ENCODE measurements at regions not wholly inside any gene's neighbourhood (a gene's known extent, or its start where the extent isn't known, plus 50 kb on each side); places are given as distances from the start of the nearest gene placed in this dataset.
"Not testable (repeated sequence)": the region's sequence is repeated elsewhere in the genome, so short reads cannot be mapped to it uniquely, and the experiment has no call there.

DNA sequence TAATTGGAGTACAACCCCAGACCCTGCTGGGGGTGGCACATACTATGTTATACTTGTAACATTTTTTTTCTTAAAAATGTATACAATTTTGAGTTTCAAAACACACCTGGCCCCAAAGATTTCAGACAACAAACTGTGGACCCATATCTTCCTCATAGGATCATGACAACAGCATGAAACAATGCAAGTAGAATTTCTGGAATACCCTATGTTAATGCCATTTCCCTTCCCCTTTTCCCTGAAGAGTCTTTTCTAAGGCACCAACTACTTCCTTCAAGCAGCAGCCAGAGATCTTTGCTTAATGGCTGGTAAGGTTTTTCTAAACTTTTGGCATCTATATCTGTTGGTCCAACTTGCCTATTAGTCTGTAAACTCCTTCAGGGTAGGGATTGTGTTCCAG, 99.9 kb upstream of the SERBP1 start:
- no peak for DNase-seq

DNA sequence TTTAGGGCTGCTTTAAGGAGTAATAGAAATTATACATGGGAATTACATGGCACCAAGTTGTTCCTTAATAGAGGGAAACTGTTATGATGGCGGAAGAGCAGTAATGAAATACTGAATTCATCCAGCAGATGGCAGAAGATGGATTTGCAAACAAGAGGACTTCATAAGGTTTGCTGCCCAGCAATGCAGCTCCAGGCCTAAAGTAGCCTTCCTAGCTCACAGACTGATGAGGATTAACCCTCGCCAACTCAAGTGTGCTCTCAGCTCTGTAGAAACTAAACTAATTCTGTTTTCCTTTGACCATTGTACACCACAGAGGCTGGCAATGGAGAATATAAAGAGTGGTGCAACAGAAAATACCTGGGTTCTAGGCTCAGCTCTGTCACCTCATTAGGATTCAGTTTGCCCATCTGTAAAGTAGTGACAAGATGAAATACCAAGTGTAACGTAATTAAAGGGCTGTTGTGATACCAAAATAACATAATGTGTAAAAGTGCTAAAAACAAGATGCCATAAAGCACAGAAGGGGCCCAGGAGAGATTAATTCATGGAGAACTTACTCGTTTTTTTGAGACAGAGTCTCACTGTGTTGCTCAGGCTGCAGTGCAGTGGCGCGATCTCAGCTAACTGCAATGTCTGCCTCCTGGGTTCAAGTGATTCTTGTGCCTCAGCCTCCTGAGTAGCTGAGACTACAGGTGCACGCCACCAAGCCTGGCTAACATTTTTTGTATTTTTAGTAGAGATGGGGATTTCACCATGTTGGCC, 102.4 kb upstream of the SERBP1 start:
- DNase-seq: no peak

DNA sequence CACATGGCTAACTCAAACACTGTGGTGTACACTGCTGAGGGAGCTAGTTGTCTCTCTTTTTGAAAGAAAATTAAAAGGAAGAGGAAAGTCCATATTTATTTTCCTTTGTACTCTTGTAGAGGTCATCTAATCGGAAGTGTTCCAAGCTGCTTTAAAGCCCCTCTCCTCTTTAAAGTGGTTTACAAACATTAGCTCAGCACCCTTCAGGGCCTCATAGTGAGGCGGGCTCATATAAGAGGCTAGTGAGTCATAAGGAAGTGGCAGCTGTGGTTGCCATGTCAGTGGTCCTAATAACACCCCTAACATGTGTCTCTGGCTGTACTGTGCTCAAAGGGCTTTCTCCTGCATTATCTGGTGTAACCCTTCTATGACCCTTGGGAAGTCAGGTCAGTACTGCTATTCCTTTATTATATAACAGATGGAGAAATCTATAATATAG, 104.4 kb upstream of the SERBP1 start:
- DNase-seq: no peak

DNA sequence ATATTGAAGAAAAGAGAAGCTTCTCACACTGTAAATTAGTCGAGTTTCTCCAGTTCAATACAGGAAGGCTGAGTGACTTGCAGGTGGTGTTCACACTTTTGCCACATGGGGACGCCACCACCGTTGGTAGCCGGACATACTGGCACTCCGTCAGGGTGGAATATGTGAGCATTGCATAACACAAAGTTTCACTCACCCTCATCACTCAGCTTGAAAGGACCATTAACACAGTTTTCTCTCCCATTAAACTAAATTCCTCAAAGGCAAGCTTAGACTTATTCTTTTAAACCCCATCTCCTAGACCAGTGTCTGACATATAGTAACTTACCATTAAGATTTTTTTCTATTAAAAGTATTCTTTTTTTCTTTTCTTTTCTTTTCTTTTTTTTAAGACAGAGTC, 105.3 kb upstream of the SERBP1 start:
- DNase-seq: peak; percentile 55

DNA sequence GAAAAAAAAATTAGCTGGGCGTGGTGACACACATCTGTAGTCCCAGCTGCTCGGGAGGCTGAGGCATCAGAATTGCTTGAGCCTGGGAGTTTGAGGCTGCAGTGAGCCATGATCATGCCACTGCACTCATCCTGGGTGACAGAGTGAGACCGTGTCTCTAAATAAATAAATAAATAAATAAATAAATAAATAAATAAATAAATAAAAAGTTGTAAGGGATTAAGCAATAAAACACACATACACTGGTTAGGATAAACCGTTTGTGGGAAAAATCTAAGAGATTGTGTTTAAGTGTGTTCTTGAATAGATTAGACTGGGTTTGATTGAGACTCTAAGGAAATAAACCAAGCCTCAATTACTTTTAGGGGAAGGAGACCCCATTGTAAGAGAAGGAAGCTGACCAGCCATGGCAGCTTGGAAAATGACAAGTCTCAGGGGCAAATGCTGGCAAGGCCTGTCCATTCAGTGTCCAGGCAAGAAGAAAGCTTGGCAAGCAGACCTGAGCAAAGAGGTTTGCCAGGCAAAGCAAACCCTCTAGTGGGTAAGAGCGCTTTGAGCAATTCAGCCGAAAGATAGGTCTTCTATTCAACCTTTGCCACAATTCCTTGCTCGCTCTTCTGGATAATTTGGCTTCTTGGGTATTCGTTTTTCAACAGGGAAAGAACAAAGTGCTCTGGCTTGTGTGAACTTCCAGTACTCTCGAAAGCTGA, 106.9 kb upstream of the SERBP1 start:
- no peak for DNase-seq

DNA sequence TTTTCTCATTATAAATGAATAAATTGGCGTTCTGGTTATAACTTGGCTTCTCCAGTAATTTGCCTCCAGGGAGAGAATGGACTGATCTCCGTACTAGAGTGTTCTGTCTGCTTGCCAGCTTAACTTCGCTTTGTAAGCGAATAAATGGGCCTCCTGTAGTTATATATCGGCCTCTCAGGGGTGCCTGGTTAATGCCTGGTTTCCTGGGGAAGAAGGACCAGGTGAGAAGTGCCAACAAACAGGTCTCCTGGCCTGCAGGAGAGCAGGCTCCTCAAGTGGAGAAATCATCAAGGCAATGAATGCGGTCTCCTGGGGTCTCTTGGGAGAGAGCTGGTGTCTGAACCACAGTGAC, 107.4 kb upstream of the SERBP1 start:
- DNase-seq: no peak

DNA sequence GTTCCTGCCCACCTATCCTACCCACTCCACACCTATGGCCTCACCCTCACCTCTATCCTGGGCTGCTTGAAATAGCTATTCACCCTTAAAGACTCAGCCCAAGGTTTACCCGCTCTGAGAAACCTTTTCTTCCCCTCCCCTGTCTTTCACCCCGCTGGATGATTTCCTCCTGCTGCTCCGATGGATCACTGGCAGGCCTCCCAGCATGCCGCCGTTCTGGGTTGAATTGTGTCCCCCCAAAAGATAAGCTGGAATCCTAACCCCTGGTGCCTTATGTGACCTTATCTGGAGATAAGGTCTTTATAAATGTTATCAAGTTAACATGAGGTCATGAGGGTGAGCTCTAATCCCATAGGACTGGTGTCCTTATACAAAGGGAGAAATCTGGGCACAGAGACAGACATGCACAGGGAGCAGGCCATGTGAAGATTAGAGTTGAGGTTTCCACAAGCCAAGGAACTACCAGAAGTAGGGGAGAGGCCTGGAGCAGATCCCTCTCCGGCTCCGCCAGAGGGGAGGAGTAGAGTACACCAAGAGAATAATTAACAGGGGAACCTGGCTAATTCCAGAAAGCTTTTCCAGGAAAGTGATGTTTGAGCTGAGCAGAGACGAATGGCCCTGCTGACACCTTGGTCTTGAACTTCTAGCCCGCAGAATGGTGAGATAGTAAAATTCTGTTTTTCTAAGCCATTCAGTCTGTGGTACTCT, 110.0 kb upstream of the SERBP1 start:
- no peak for DNase-seq

DNA sequence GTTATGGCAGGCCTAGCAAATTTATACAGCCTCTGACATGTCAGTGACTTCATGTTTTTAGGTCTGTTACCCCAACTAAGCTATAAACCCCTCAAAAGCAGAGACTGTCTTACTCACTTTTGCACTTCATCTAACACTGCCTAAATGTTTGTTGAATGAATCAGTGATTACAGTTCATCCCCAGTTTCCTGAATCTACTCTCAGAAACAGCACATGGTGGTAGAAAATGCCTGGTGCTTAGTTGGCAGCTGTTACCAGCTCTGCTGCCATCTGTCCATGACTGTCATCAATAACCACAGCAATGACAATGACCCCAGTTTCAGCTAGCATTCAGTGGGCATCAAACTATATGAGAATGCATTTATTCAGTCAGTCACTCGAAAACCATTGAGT, 110.5 kb upstream of the SERBP1 start:
- DNase-seq: no peak

DNA sequence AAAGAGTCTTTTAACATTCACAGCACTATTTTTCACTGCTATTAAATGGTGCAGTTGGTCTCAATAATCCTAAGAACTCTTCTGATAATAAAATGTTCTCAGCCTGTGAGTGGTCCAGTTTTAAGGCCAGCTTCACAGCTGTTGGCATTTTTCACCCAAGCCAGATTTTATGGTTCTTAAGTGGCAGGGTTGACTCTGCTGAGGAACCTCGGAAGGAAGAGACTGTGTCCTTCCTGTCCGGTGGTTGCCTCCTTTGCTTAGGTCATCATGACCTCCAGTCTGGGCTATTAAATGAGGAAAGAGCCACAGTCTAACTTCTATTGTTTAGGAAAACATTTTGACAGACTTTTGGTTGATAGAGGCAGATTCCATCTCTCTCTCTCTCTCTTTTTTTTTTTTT, 112.5 kb upstream of the SERBP1 start:
- DNase-seq: no peak

DNA sequence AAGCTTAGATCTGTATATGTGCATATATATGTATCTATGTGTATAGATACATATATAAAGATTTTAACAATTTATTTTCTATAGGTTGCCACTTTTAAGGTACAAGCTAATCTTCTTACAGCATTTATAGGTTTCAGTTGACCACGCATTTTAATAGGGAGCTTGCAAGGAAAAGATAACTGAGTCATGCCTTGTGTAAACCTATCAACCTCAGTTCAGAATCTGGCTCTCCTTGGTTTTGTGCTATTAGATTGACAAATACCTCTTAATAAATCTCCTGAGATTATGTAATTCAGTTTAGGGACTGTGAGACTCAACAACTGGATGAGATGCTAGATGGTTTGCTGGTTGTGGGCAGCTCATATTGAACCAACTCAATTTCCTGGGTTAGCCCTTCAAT, 114.7 kb upstream of the SERBP1 start:
- DNase-seq: no peak

DNA sequence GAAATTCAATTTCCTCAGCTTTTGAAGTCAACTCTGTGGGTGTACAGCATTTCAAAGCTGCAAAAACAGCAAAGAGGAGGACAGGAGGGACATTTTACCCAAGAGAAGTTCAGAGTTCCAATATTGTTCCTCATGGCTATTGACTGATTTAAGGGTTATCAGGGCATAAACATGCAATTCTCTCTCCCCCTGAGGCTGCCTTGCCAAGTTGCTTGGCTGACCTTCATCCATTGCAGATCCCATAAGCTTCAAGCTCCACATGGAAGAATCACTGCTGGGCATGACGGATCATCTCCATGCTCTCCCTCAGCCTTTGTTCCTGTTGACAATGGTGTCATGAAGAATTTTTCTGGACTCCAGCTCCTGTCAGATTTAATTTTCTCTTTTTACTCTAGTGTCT, 115.2 kb upstream of the SERBP1 start:
- DNase-seq: no peak

DNA sequence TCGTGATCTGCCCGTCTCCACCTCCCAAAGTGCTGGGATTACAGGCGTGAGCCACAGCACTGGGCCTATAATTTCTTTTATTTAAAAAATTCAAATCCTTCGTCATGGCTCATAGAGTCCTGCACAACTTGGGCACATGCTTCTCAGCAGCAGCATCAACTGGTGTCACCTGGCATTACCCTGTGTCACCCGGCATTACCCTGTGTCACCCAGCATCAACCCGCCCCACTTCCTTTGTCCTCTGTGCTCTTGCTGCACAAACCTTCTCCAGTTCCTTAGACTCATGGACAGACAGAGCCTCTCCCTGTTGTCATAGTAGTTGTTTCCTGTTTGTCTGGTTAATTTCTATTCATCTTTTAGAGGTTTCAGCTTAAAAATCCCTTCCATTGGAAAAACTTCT, 121.2 kb upstream of the SERBP1 start:
- no peak for DNase-seq

DNA sequence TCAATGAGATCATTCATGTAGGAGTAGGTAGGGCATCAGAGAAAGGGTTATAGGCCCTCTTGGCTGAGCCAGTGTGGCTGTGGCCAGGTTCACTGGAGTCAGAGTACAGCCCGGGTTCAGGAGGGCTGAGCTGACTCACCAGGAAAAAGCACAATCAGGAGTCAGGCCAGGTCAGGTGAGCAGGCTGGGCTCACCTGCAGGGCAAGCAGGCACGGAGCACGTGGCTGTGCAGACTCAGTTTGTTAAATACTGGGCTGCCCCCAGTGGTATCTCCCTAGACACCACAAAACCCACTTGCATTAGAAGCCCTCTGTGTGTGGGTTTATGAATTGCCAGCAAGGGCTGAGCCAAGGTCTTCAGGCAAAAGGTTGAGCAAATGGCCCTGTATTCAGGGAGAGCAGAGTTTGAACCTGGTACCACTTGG, 122.1 kb upstream of the SERBP1 start:
- DNase-seq: no peak

DNA sequence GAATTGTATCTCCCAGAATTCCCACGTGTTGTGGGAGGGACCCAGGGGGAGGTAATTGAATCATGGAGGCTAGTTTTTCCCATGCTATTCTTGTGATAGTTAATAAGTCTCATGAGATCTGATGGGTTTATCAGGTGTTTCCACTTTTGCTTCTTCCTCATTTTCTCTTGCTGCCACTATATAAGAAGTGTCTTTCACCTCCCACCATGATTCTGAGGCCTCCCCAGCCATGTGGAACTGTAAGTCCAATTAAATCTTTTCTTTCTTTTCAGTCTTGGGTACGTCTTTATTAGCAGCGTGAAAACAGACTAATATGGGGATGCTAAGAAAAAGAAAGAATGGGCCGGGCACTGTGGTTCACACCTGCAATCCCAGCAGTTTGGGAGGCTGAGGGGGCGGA, 124.0 kb upstream of the SERBP1 start:
- not testable (repeated sequence) for DNase-seq

DNA sequence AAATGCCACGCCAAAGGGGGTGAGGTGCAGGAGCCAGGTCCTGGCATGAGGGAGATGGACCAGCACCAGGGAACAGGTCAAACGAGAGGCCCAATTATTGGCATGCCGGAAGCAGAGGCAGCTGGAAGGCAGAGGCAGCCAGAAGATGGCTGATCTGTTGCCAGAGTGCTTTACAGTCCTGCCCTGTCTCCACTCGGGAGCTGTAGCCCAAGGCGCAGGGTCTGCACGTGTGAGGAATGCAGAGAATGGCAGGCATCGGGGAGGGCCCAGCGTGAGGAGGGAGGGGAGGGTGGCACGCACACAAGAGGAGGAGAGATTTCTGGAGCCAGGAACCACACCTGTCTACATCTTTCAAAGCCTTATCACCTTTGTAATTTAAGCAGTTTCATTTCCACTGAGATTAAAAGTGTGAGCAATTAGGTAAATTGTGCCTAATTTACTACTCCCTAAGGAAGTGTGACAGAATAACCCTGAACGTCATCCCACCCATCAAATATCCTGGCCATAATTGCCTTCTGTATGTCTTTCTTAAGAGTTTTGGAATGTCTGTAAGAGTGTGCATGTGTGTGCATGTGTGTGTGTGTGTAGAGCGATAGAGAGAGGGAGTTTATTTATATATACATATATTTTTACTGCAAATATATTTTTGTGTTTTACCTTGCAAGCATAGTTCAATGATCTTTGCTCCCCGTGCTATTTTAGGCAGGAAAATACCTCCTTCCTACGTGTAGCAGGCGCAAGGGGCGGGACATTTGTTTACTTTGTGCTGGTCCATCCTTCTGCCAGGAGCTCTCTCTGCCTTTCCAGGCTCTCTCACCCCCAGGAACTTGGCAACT, 125.5 kb upstream of the SERBP1 start:
- DNase-seq: no peak

DNA sequence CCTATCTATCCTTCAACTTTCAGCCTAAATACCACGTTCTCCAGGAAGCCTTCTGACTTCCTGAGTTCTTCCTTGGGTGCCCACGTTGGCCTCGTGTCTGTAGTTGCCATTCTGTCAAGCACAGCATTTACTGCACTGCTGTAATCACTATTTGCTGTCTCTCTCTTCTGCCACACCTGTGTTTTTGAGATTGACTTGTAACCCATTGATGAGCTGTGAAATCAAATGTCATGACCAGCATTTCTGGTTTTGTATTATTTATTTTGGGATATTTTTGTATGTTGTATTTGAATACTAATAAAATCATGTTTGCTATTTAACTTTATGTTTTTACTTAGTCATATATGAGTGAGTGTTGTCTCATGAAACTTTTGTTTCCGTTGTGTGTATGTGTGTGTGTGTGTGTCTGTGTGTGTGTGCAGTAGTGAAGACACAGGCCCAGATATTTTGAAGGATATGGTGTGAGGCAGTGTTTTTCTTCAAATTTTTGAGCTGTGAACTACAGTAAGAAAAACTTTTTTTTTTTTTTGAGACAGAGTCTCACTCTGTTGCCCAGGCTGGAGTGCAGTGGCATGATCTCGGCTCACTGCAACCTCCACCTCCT, 126.2 kb upstream of the SERBP1 start:
- DNase-seq: no peak

DNA sequence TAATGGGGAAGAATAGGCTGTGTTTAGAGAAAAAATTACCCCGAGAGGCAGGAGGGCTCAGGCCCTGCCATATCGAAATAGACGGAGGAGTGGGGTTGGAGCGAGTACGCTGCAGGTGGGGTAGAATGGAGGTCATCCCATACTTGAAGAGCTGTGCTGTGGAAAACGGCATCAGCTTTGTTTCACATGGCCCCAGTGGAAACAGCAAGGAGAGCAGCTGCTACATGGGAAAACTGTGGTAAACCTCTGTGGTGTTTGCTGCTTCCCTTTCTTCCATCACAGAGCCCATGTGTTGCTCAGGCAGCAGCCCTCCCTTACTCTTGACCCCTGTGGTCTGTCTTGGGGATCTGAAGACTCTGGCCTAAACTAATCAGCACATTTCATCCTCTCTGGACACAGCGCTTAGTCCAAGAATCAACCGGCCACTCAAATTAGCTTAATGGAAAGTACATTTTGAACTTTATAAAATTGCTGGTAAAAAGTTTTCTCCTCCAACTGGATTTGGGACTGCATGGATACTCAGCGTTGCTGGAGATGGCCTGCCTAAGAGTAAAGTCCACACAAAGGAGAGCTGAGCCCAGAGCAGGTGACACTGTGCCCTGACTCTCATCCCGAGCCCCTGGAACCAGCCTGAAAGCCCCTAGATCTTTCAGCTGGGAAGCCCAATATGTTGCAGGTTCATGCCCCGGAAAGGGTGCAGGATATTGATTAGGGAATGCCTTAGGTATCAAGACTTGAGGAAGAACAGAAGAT, 127.1 kb upstream of the GADD45A start:
- DNase-seq: no peak

DNA sequence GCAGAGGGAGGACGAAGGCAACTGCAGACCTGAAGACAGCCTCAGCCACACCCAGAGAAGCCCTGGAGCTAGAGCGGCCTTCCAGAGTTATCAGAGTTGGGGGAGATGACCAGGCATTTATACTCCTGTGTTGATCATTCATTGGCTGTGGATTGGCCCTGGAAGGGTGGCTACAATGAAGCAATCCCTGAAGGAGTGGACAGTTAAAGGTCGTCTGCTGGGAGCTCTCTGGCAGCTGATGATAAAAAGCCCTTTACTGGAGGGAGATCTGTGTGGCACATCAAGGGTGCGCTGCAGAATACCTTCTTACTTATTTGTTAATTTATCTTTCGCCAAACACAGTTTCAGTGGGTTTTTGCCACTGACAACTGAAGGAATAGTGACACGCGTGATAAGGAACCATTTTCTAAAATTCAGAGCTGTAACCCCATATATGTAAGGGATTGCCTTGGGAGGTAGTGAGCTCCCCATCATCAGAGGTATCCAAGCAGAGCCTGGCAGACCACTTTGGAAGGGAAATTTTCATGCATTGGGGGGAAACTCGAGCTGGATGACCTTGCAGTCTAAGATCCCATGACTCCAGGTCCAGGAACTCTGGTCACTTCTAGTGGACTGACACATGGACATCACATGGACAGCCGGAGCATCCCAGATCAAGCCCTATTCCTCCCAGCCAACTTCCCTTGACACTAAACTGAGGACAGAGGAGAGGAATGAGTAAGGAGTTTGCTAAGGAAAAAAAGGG, 126.4 kb upstream of the GADD45A start:
- DNase-seq: no peak

DNA sequence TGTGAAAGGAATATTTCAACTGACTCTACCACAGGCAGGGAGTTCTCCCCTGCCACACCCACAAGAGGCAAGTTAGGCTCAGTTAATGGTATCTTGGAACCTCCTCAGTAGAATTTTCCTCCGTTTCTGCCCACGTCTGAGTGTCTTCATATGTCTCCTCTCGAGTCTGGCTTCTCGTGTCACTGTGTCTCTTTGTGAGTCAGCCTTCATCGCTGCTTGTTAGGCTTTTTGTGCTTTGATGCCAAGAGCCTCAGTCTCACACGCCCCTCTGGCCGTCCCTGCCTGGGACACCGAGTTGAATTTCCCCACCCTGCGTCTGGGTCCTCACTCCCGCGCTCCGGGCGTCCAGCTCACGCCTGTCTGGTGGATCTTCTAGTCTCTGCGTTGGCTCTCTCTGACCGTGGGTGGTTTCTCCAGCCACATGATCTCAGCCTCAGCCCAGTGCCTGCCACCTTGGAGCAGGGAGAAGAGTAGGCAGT, 125.7 kb upstream of the GADD45A start:
- no peak for DNase-seq

DNA sequence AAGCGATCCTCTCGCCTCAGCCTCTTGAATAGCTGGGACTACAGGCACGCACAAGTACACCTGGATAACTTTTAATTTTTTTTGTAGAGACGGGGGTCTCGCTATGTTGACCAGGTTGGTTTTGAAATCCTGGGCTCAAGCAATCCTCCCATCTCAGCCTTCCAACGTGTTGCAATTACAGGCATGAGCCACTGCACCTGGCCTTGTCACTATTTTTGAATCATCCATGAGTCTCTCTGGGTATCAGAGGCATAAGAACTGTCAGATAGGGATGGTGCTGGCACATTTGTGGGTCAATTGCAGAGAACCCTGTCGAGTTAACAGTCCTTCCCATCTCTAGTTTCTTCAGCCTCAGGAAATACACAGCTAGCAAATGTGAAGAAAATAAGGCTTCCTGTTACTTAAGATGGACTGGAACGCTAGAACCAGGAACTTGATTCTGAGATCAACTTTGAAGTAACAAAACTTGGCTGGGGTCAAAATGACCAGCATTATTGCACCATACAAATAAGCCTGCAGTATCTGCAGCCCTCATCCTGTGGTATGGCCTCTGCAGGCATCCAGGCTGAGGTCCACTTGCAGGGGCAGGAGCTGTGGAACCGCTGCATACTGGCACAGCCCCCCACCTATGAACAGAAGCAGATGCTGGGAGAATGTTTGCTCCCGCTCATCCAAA, 124.3 kb upstream of the GADD45A start:
- no peak for DNase-seq
